ENCODE measurements at regions not wholly inside any gene's neighbourhood (a gene's known extent, or its start where the extent isn't known, plus 50 kb on each side); places are given as distances from the start of the nearest gene placed in this dataset.

DNA sequence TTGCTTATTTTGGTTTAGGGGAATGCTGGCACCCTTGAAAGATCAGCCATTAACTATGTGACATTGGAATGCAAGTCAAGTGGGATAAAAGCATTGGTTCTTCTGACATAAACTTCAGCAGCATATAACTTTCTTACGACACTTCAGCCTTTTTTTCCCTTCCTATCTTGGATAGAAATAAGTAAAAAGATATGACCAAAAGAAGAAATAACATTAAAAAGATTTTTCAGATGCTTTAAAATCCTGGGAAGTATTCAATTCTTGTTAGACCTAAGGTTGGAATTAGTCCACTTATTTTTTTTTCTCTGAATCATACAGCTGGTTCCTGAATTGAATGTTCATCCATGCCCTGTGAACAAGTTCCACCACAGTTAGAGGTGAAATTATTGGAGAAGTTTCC is 85.6 kb upstream of the TSPAN8 start:
- no peak overlapping the region for H3K4me3 Mint-ChIP-seq
- no peaks in the 10 kb centered on the region for H3K36me3 Mint-ChIP-seq (ENCODE audit: low read depth)
- H3K9me3 Mint-ChIP-seq, result peaks cover 3% of the 10 kb centered on the region
- peaks cover 6% of the 10 kb centered on the region for H3K4me1 Mint-ChIP-seq
- no peaks in the 10 kb centered on the region for H3K27me3 Mint-ChIP-seq (ENCODE audit: low read depth)
- no peak overlapping the region for H3K27ac Mint-ChIP-seq
- TF ChIP-seq, protein P1, sequence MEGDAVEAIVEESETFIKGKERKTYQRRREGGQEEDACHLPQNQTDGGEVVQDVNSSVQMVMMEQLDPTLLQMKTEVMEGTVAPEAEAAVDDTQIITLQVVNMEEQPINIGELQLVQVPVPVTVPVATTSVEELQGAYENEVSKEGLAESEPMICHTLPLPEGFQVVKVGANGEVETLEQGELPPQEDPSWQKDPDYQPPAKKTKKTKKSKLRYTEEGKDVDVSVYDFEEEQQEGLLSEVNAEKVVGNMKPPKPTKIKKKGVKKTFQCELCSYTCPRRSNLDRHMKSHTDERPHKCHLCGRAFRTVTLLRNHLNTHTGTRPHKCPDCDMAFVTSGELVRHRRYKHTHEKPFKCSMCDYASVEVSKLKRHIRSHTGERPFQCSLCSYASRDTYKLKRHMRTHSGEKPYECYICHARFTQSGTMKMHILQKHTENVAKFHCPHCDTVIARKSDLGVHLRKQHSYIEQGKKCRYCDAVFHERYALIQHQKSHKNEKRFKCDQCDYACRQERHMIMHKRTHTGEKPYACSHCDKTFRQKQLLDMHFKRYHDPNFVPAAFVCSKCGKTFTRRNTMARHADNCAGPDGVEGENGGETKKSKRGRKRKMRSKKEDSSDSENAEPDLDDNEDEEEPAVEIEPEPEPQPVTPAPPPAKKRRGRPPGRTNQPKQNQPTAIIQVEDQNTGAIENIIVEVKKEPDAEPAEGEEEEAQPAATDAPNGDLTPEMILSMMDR (IDR thresholded peaks at IDR 0.05; ENCODE audit: unreplicated experiment in 3 of 3), result no peak

DNA sequence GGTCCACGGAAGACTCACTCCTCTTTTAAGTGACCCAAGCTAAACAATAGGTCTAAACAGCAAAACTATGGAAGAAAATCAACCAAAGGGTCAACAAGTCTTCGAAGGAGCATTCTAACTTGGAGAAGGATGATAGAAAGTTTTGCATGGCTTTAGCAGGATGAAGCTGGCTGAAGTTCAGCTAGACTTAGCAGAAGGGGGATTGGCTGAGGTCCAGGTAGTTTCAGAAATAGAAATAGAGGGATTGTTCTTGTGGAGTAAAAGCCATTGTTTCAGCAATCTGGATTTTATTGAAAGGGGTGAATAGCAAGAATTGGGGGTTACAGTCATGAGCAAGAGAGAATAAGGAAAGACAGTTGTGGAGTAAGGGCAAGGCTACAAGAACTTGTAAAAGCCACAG is 84.7 kb upstream of the TSPAN8 start:
- Mint-ChIP-seq H3K9me3 (peaks cover 3% of the 10 kb centered on the region), H3K27ac (peak overlapping the region; percentile 18 to 79 (median 29)), H3K36me3 (ENCODE audit: low read depth) (no peaks in the 10 kb centered on the region), H3K27me3 (ENCODE audit: low read depth) (no peaks in the 10 kb centered on the region), H3K4me1 (peaks cover 6% of the 10 kb centered on the region), H3K4me3 (no peak overlapping the region)
- TF ChIP-seq, protein P1 (IDR thresholded peaks at IDR 0.05; ENCODE audit: unreplicated experiment in 3 of 3), result no peak

DNA sequence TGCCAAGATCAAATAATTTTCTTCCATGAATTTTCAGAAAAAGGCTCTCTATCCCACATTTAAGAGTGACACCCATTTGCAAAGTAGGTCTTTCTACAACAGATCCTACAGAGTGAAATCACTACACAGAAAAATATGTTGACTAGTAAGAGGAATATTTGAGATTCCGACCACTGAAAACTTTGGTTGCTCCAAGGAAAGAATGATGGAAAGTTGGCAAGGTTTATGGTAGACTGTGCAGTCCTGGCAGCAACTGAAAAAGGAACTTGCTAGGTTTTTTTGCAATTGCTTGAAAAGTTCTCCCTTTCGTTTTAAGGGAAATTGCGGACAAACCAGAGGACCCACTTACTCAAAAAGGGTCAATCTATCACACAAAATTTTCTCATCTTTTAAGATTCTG is 83.1 kb upstream of the TSPAN8 start:
- no peaks in the 10 kb centered on the region for H3K9me3 Mint-ChIP-seq
- H3K36me3 Mint-ChIP-seq (ENCODE audit: low read depth), result no peaks in the 10 kb centered on the region
- H3K27ac Mint-ChIP-seq, result no peak overlapping the region
- TF ChIP-seq, protein P1 (IDR thresholded peaks at IDR 0.05; ENCODE audit: unreplicated experiment in 3 of 3), result no peak
- H3K4me3 Mint-ChIP-seq, result no peak overlapping the region
- no peaks in the 10 kb centered on the region for H3K27me3 Mint-ChIP-seq (ENCODE audit: low read depth)
- H3K4me1 Mint-ChIP-seq, result peaks cover 6% of the 10 kb centered on the region

DNA sequence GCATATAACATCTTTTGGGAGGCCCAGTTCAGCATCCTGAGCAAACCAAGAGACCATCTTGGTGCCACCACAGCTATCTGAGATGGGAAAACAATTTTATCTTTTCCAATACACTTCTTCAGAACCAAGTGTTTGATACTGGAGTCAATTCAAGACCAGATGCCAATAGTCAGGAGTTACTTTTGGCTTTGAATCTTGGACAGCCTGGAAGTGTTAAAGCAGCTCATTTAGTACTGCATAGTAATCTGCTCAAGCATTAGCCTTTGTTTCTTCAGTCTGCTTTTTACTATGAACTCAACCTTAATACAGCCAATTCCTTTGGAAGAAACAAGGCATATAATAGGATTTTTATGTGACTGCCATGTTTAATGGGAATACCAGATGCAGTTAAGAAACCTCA is 81.9 kb upstream of the TSPAN8 start:
- Mint-ChIP-seq H3K9me3 (no peaks in the 10 kb centered on the region), H3K36me3 (ENCODE audit: low read depth) (no peaks in the 10 kb centered on the region), H3K27ac (no peak overlapping the region), H3K4me3 (no peak overlapping the region), H3K4me1 (peaks cover 6% of the 10 kb centered on the region), H3K27me3 (ENCODE audit: low read depth) (no peaks in the 10 kb centered on the region)
- TF ChIP-seq, protein P1 (IDR thresholded peaks at IDR 0.05; ENCODE audit: unreplicated experiment in 3 of 3), result no peak

DNA sequence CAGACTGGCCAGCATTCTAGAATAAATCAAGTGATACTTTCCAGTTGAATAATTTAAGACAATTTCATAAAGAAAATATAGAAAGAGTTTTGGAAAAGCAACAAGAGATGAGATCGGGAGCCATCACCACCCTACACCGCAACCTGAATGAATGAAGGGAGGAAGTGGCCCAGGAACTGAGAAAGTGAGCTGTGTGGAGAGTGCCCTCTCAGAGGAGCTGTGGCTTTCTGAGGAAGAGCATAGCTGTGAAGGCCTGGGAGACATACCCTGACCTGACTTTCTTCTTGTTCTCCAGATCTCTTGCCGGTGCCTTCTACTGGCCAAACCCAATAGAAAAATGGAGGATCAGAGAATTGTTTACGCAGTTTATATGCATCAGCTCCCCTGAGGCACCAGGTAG is 79.3 kb upstream of the TSPAN8 start:
- no peaks in the 10 kb centered on the region for H3K4me1 Mint-ChIP-seq
- TF ChIP-seq, protein P1 (IDR thresholded peaks at IDR 0.05; ENCODE audit: unreplicated experiment in 3 of 3), result no peak
- H3K4me3 Mint-ChIP-seq, result no peak overlapping the region
- H3K27me3 Mint-ChIP-seq (ENCODE audit: low read depth), result no peaks in the 10 kb centered on the region
- no peaks in the 10 kb centered on the region for H3K9me3 Mint-ChIP-seq
- H3K27ac Mint-ChIP-seq, result no peak overlapping the region
- H3K36me3 Mint-ChIP-seq (ENCODE audit: low read depth), result no peaks in the 10 kb centered on the region

DNA sequence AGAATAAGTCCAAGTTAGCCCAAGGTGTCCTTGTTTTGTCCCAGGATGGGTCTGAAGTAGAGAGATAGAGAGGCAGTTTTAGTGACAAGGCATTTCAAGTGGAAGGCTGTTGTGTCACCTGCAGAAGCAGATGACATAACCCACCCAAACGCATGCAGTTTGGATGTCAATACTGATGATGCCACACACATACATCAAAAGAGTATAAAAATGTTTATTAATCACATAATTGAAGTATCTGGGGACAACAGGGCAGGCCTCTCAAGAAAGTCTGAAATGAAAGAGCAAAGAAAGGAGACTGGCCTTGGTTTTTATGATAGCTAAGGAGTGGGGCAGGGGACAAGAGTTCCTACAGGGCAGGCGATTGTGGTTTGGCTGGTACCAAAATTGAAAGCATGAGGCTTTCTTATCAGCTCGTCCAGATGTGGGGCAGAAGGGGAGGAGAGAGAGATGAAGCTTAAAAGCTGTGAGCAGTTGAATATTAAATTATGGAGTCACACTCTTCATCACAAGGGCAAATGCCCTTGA is 78.4 kb upstream of the TSPAN8 start:
- H3K27me3 Mint-ChIP-seq (ENCODE audit: low read depth), result no peaks in the 10 kb centered on the region
- no peak overlapping the region for H3K27ac Mint-ChIP-seq

More for the DNA sequence above, 78.4 kb upstream of the TSPAN8 start:
- H3K4me1 Mint-ChIP-seq, result no peaks in the 10 kb centered on the region
- TF ChIP-seq, protein P1 (IDR thresholded peaks at IDR 0.05; ENCODE audit: unreplicated experiment in 3 of 3), result no peak
- peaks cover 5% of the 10 kb centered on the region for H3K9me3 Mint-ChIP-seq
- no peak overlapping the region for H3K4me3 Mint-ChIP-seq
- H3K36me3 Mint-ChIP-seq (ENCODE audit: low read depth), result no peaks in the 10 kb centered on the region
